Gastroesophageal sphincter (tissue), 4 donors: ENCODE measurements at regions not wholly inside any gene's neighbourhood (a gene's known extent, or its start where the extent isn't known, plus 50 kb on each side); places are given as distances from the start of the nearest gene placed in this dataset.

Experiments
- ATAC-seq: fragments of 150-250 bp; one replicate; pipeline ENCODE4 v1.9.1; 2016; ENCODE audit warnings: mild to moderate bottlenecking, moderate library complexity
- H3K27ac ChIP-seq, 4 donors: fragments of 200-600 bp; sonication (generic) in 3 of 4; 1 replicate in 3 of 4; 2 replicates in 1 of 4; pipeline ENCODE4 v1.5.1; 2016 to 2019
- H3K27me3 ChIP-seq: fragments of 200-600 bp; sonication (generic); one replicate; pipeline ENCODE4 v1.5.1; 2019
- H3K36me3 ChIP-seq, 2 donors: fragments of 200-600 bp; sonication (generic); one replicate each; pipeline ENCODE4 v1.5.1; 2019; ENCODE audit warnings: control low read depth in 1 of 2
- H3K4me1 ChIP-seq, 3 donors: fragments of 200-600 bp; sonication (generic); 1 replicate in 2 of 3; 2 replicates in 1 of 3; pipeline ENCODE4 v1.5.1; 2016 to 2019; ENCODE audit warnings: control low read depth in 2 of 3
- H3K4me3 ChIP-seq, 2 donors: fragments of 200-600 bp; sonication (generic); one replicate each; pipeline ENCODE4 v1.5.1; 2019; ENCODE audit warnings: mild to moderate bottlenecking in 1 of 2, moderate library complexity in 1 of 2
- H3K9me3 ChIP-seq, 3 donors: fragments of 200-600 bp; sonication (generic); one replicate each; pipeline ENCODE4 v1.5.1; 2017 to 2019; ENCODE audit warnings: control low read depth in 2 of 3
- EP300 ChIP-seq: sonication (generic); formaldehyde crosslinking; IDR thresholded peaks from one replicate; pipeline ENCODE4 v1.6.1; 2017; ENCODE audit warnings: antibody characterized with exemption, mild to moderate bottlenecking
- POLR2A ChIP-seq, 2 donors: fragments of 450-650 bp; IDR thresholded peaks; one replicate each; pipeline ENCODE4 v1.6.1; 2017; ENCODE audit warnings: antibody characterized with exemption in 2 of 2, mild to moderate bottlenecking in 2 of 2, moderate library complexity in 1 of 2
- POLR2AphosphoS5 ChIP-seq: sonication (generic); formaldehyde crosslinking; IDR thresholded peaks from one replicate; pipeline ENCODE4 v1.6.1; 2017; ENCODE audit warnings: antibody characterized with exemption
- WGBS, 2 donors: methylation state at CpG; one replicate each; pipeline ENCODE4 v1.1.5; 2018; ENCODE audit warnings: low coverage in 1 of 2; 5-methylcytosine and 5-hydroxymethylcytosine counted together
- TF ChIP-seq, protein P1 (sequence below), 4 experiments: fragments of 200-600 bp in 2 of 4; fragments of 450-650 bp in 2 of 4; sonication (generic) in 1 of 4; IDR thresholded peaks; one replicate each; pipeline ENCODE4 v1.5.1; 2017 to 2019; ENCODE audit warnings: antibody characterized with exemption in 4 of 4, mild to moderate bottlenecking in 2 of 4, moderate library complexity in 2 of 4

DNA sequence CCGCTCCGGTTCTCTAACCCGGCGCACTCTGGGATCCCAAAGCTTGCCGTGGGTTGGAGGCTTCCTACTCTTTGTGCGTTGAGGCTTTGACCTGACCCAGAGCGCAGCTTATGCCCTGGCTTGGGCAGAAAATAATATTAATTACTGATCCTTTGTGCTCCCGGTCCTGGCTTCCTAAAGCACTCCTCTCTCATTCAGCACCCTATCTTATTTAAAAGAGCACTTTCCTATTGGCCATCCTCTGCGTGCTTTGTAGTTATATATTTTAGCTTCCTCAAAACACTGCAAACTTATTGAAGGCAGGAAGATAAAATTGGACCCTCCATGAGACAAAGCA is 466.0 kb downstream of the XPNPEP1 start:
- Histone ChIP-seq H3K4me3 (peak overlapping the region in 1 of 2 donors; percentile 26), H3K36me3 (no peaks in the 10 kb centered on the region), H3K27ac (no peak overlapping the region), H3K9me3 (peaks cover 0 to 9% (median 0%) of the 10 kb centered on the region in 3 donors), H3K27me3 (peaks cover 44% of the 10 kb centered on the region), H3K4me1 (peaks cover 0 to 7% (median 2%) of the 10 kb centered on the region in 3 donors)
- WGBS, 2 donors = 9 to 28% methylated on average over 2 to 4 of the region's 9 CpGs
- no peak for TF ChIP-seq POLR2A (IDR thresholded peaks at IDR 0.05)
- no peak for TF ChIP-seq POLR2AphosphoS5
- TF ChIP-seq, protein P1, sequence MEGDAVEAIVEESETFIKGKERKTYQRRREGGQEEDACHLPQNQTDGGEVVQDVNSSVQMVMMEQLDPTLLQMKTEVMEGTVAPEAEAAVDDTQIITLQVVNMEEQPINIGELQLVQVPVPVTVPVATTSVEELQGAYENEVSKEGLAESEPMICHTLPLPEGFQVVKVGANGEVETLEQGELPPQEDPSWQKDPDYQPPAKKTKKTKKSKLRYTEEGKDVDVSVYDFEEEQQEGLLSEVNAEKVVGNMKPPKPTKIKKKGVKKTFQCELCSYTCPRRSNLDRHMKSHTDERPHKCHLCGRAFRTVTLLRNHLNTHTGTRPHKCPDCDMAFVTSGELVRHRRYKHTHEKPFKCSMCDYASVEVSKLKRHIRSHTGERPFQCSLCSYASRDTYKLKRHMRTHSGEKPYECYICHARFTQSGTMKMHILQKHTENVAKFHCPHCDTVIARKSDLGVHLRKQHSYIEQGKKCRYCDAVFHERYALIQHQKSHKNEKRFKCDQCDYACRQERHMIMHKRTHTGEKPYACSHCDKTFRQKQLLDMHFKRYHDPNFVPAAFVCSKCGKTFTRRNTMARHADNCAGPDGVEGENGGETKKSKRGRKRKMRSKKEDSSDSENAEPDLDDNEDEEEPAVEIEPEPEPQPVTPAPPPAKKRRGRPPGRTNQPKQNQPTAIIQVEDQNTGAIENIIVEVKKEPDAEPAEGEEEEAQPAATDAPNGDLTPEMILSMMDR (IDR thresholded peaks at IDR 0.05) = no peak
- no peak for TF ChIP-seq EP300
- no peak for ATAC-seq

DNA sequence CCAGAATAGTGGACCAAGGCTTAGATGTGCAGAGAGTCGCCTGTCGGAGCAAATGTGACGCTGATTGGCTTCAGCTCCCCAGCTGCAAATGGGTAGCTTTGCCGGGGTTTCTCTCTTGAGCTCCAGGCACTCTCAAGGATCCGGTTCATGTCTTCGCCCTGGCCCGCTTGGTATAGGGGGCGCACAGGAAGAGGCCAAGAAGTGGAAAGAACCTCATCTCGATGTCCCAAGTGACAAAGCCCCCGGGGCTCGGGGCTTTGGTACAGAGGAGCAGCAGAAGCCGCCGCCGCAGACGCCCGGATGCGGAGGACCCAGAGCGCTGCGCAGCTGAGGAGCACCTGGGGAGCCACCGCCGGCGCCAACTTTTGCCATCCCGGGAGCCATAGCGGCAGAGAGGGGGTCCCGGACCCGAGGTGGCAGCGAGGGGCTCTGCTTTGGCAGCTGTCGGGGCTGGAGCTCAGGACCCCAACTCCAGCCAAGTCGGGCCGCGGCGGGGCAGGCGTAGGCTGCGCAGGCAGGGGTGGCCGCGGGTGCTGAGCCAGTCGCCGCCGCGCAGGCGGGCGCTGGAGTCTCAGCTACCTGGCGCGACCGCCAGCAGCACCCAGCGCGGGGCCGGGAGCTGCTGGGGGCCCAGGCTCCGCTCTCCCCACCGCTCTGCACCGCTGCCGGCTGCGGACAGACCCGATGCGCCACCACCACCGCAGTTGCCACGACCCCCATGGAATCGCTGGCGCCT is 466.6 kb downstream of the XPNPEP1 start:
- WGBS, 2 donors = 0% methylated on average over 3 of the region's 59 CpGs; no CpG with 5 or more reads in 1 of the 2 donors
- TF ChIP-seq, protein P1 (IDR thresholded peaks at IDR 0.05) = no peak
- TF ChIP-seq POLR2AphosphoS5 (no peak), EP300 (no peak), POLR2A (IDR thresholded peaks at IDR 0.05) (no peak)
- peaks cover 0 to 9% (median 0%) of the 10 kb centered on the region in 3 donors for H3K9me3 ChIP-seq
- H3K4me3 ChIP-seq = peak overlapping the region in 1 of 2 donors; percentile 26
- peaks cover 0 to 7% (median 2%) of the 10 kb centered on the region in 3 donors for H3K4me1 ChIP-seq
- no peak overlapping the region for H3K27ac ChIP-seq
- H3K36me3 ChIP-seq = no peaks in the 10 kb centered on the region
- H3K27me3 ChIP-seq = peaks cover 44% of the 10 kb centered on the region
- ATAC-seq = peak; percentile 39

DNA sequence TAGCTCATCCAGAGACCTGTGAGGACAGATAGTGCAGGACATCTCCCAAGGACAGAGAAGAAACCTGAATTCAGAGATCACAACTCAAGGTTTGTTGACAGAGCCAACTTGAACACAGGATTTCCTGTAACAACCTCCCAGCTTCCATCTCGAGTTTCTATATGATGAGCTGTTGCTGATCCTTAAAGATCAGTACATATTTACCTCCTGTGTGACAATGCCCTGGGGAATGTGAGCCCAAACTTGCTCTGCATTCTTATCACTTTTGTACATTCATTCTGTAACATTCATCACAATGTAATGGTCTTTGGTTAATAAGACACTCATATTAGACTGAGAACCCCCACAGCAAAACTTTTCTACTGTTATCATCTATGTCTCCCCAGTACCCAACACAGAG is 468.6 kb downstream of the XPNPEP1 start:
- Histone ChIP-seq H3K4me3 (no peak overlapping the region), H3K4me1 (peaks cover 0 to 7% (median 2%) of the 10 kb centered on the region in 3 donors), H3K9me3 (peaks cover 0 to 9% (median 0%) of the 10 kb centered on the region in 3 donors), H3K27ac (no peak overlapping the region), H3K36me3 (no peaks in the 10 kb centered on the region), H3K27me3 (peaks cover 44% of the 10 kb centered on the region)
- ATAC-seq = no peak
- WGBS, 2 donors = 54% methylated on average over 1 of the region's 1 CpG; no CpG with 5 or more reads in 1 of the 2 donors
- TF ChIP-seq POLR2AphosphoS5 (no peak), POLR2A (IDR thresholded peaks at IDR 0.05) (no peak), EP300 (no peak)
- TF ChIP-seq, protein P1 (IDR thresholded peaks at IDR 0.05) = no peak

DNA sequence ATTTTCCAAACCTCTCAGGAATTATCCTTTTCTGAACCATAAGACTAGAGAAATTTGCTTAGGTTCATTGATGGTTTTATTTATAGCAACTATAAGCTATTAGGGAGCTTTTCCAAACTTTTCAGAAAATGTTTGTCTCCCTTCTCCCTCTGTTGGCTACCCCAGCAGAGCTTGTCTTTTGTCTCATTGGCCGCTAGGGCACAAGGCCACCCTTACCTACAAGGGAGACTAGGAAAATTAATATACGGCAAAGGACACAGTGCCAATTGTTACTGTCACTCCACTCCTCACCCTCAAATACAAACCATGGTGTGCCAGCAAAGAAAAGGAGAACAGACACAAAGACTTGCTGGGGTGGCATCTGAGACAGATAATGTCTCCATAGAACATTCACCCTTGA is 471.4 kb downstream of the XPNPEP1 start:
- 77% methylated on average over 2 of the region's 2 CpGs; no CpG with 5 or more reads in 1 of the 2 donors for WGBS, 2 donors
- no peak for ATAC-seq
- no peak overlapping the region for H3K27ac ChIP-seq
- TF ChIP-seq, protein P1 (IDR thresholded peaks at IDR 0.05) = no peak
- no peak for TF ChIP-seq POLR2A (IDR thresholded peaks at IDR 0.05)
- no peak for TF ChIP-seq EP300
- no peak for TF ChIP-seq POLR2AphosphoS5
- H3K36me3 ChIP-seq = no peaks in the 10 kb centered on the region
- no peak overlapping the region for H3K4me3 ChIP-seq
- H3K9me3 ChIP-seq = no peaks in the 10 kb centered on the region
- H3K4me1 ChIP-seq = peaks cover 0 to 4% (median 2%) of the 10 kb centered on the region in 3 donors
- H3K27me3 ChIP-seq = peaks cover 17% of the 10 kb centered on the region

DNA sequence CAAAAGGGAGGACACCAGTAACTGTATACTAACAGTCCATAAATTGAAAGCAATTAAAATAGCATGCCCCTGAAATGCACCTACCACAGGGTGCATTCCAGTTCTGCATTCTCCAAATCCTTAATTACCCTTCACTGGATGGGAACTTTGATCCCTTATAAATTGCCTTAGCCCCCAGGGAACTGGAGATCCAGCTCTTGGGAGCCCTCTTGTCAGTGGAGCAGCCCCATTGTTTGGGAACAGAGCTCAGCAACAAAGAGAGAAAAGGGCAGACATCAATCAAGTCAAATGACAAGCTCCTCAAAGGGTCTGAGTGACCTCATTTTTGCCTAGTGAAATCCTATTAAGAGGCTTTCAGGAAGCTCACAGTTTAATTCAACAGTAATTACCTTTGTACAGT is 472.6 kb downstream of the XPNPEP1 start:
- H3K9me3 ChIP-seq = no peaks in the 10 kb centered on the region
- TF ChIP-seq POLR2A (IDR thresholded peaks at IDR 0.05) (no peak), EP300 (no peak), POLR2AphosphoS5 (no peak)
- TF ChIP-seq, protein P1 (IDR thresholded peaks at IDR 0.05) = no peak
- H3K4me3 ChIP-seq = no peak overlapping the region
- no peak overlapping the region for H3K27ac ChIP-seq
- H3K27me3 ChIP-seq = peaks cover 5% of the 10 kb centered on the region
- H3K4me1 ChIP-seq = no peaks in the 10 kb centered on the region
- no peak for ATAC-seq
- no peaks in the 10 kb centered on the region for H3K36me3 ChIP-seq
